Osteoblast (primary cell): ENCODE measurements at regions not wholly inside any gene's neighbourhood (a gene's known extent, or its start where the extent isn't known, plus 50 kb on each side); places are given as distances from the start of the nearest gene placed in this dataset.
"Not testable (repeated sequence)": the region's sequence is repeated elsewhere in the genome, so short reads cannot be mapped to it uniquely, and the experiment has no call there.

Experiments
- DNase-seq: peaks from one replicate; pipeline ENCODE4 v3.0.0; 2011; ENCODE audit warnings: low spot score, mixed read lengths; ENCODE audit not compliant: insufficient read length; ENCODE audit errors: missing footprints
- H2AFZ ChIP-seq: 2 replicates; pipeline ENCODE4 v1.6.0; 2011; ENCODE audit warnings: mild to moderate bottlenecking, low read length
- H3K27ac ChIP-seq: 2 replicates; pipeline ENCODE4 v1.5.1; 2011; ENCODE audit warnings: mild to moderate bottlenecking, low read depth, low read length, moderate library complexity
- H3K27me3 ChIP-seq: 2 replicates; pipeline ENCODE4 v1.6.0; 2012; ENCODE audit warnings: mild to moderate bottlenecking, control low read depth, inconsistent platforms, low read length, moderate library complexity; ENCODE audit not compliant: insufficient read depth
- H3K36me3 ChIP-seq: 2 replicates; pipeline ENCODE4 v1.5.1; 2011; ENCODE audit warnings: mild to moderate bottlenecking, low read length, control low read depth, moderate library complexity; ENCODE audit not compliant: insufficient read depth
- H3K4me1 ChIP-seq: 2 replicates; pipeline ENCODE4 v1.5.1; 2011; ENCODE audit warnings: mild to moderate bottlenecking, low read length, control low read depth, moderate library complexity; ENCODE audit not compliant: insufficient read depth
- H3K4me2 ChIP-seq: 2 replicates; pipeline ENCODE4 v1.6.0; 2011; ENCODE audit warnings: mild to moderate bottlenecking, low read length; ENCODE audit not compliant: insufficient read depth
- H3K4me3 ChIP-seq: fragments of 200-600 bp; sonication (generic); 3 replicates; pipeline ENCODE4 v1.5.1; 2012; ENCODE audit warnings: mild to moderate bottlenecking, low read length, inconsistent platforms; ENCODE audit not compliant: insufficient read depth
- H3K79me2 ChIP-seq: 2 replicates; pipeline ENCODE4 v1.6.0; 2012; ENCODE audit warnings: mild to moderate bottlenecking, low read length, control low read depth, inconsistent platforms; ENCODE audit not compliant: insufficient read depth
- H3K9me3 ChIP-seq: 2 replicates; pipeline ENCODE4 v1.5.1; 2011; ENCODE audit warnings: low read depth, low read length, control low read depth
- H4K20me1 ChIP-seq: 2 replicates; pipeline ENCODE4 v1.6.0; 2012; ENCODE audit warnings: mild to moderate bottlenecking, low read length, control low read depth; ENCODE audit not compliant: insufficient read depth
- TF ChIP-seq, protein P1 (sequence below): IDR thresholded peaks from 2 replicates; pipeline ENCODE4 v1.5.1; 2011; ENCODE audit warnings: mild to moderate bottlenecking, low read depth, low read length, moderate library complexity; ENCODE audit errors: extremely low read depth

DNA sequence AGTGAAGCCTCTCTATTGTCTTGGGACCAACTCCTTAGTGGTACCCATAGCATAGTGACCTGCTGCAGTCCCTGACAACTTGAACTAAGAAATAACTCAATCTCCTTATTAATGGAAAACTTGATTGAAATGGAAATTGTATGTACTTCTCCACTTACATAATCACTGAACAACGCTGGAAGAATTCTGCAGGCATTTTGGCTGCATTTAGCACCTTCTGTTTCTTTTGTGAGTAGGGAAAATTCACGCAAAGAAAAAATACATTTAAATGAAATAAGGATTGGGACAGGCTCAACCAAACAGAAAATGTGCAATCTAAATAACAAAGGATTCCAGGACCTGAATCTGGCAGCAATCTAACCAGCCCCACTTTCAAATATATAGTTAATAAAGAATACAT is 126.9 kb upstream of the GHITM start:
- TF ChIP-seq, protein P1, sequence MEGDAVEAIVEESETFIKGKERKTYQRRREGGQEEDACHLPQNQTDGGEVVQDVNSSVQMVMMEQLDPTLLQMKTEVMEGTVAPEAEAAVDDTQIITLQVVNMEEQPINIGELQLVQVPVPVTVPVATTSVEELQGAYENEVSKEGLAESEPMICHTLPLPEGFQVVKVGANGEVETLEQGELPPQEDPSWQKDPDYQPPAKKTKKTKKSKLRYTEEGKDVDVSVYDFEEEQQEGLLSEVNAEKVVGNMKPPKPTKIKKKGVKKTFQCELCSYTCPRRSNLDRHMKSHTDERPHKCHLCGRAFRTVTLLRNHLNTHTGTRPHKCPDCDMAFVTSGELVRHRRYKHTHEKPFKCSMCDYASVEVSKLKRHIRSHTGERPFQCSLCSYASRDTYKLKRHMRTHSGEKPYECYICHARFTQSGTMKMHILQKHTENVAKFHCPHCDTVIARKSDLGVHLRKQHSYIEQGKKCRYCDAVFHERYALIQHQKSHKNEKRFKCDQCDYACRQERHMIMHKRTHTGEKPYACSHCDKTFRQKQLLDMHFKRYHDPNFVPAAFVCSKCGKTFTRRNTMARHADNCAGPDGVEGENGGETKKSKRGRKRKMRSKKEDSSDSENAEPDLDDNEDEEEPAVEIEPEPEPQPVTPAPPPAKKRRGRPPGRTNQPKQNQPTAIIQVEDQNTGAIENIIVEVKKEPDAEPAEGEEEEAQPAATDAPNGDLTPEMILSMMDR = no peak
- no peaks in the 10 kb centered on the region for H4K20me1 ChIP-seq
- no peaks in the 10 kb centered on the region for H3K79me2 ChIP-seq
- H2AFZ ChIP-seq = no peak overlapping the region
- no peaks in the 10 kb centered on the region for H3K27me3 ChIP-seq
- no peaks in the 10 kb centered on the region for H3K9me3 ChIP-seq
- H3K4me3 ChIP-seq = no peak overlapping the region
- no peak for DNase-seq
- no peak overlapping the region for H3K4me2 ChIP-seq
- H3K36me3 ChIP-seq = no peaks in the 10 kb centered on the region
- H3K27ac ChIP-seq = no peak overlapping the region
- no peaks in the 10 kb centered on the region for H3K4me1 ChIP-seq

DNA sequence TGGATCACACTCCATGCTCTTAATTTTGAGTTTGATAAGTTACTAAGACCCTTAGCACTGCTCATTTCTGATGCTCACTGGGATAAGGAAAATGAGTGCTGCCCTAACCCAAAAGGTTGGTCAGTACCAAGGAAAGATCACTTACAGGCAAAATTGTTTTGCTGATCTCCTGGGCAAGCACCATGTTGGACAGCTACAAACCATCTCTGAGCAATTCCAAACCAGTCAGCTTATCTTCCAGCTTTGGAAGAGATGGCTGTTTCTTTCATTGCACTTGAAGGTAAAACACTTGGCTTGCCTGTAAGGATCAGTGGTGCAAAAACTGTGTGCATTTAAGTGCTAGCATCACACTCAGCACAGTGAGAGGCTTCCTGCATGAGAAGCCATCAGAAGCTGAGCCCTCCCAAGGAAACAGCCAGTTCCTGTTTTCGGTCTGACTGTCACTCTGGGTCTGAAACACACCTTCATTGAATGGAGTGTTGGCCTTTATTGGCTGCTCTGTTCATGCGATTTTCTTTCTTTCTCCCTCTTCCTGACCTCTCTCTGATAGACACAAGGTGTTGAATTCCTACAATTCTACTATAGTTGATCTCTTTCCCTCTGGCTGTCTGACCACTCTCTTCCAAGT is 126.4 kb upstream of the GHITM start:
- Histone ChIP-seq H3K4me3 (no peak overlapping the region), H3K27ac (no peak overlapping the region), H2AFZ (no peak overlapping the region), H3K9me3 (no peaks in the 10 kb centered on the region), H3K79me2 (no peaks in the 10 kb centered on the region), H3K27me3 (no peaks in the 10 kb centered on the region), H4K20me1 (no peaks in the 10 kb centered on the region), H3K36me3 (no peaks in the 10 kb centered on the region), H3K4me2 (no peak overlapping the region), H3K4me1 (no peaks in the 10 kb centered on the region)
- DNase-seq = no peak
- TF ChIP-seq, protein P1 = no peak

DNA sequence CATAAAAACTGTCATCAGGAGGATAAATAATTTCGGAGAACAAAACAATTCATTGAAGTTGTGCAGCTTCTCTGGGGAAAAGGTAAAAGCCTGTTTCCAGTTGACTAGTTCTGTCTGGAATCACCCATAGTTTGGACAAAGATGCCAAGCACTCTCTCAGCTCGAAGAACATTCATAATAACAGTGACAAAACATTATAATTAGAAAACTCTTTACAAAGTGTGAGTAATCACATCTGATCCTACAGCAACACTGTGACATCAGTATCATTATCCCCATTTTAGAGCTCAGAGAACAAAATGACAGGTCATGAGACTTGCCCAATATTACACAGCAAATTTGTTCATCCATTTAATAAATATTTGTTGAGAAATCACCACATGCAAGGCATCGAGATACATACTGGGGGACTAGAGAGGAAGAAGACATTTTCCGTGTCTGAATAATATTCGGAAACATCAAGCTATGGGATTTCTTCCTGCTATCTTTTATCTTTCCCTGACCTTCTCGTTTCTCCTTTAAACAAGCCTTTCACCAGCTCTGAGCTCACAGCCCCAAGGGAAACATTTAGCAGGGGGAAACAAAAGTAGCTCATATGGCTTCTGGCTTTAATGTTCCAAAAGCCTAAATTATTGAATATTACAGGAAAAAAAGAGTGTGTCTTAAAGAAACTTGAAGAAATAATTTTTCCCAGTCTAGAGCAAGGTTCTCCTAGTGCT is 123.3 kb upstream of the GHITM start:
- TF ChIP-seq, protein P1 = no peak
- no peaks in the 10 kb centered on the region for H3K4me1 ChIP-seq
- no peak overlapping the region for H3K27ac ChIP-seq
- H3K27me3 ChIP-seq = no peaks in the 10 kb centered on the region
- H3K79me2 ChIP-seq = no peaks in the 10 kb centered on the region
- H4K20me1 ChIP-seq = no peaks in the 10 kb centered on the region
- H3K4me3 ChIP-seq = no peak overlapping the region
- no peak overlapping the region for H3K4me2 ChIP-seq
- H2AFZ ChIP-seq = no peak overlapping the region
- no peak for DNase-seq
- no peaks in the 10 kb centered on the region for H3K36me3 ChIP-seq
- no peaks in the 10 kb centered on the region for H3K9me3 ChIP-seq

DNA sequence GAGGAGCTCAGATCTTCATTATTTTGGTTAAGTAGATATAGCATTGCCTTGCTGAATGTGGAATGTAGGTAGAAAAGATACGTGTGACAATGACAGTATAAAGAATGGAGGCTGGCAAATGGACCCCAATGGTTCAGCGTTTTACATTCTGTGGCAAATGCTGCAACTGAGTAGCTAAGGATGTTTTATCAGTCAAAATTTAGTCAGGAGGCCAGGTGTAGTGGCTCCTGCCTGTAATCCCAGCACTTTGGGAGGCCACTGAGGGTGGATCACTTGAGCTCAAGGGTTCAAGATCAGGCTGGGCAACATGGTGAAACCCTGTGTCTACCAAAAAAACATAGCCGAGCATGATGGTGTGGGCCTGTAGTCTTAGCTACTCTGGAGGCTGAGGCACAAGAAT is 120.5 kb upstream of the GHITM start:
- H3K4me2 ChIP-seq = no peak overlapping the region
- H3K27me3 ChIP-seq = no peaks in the 10 kb centered on the region
- TF ChIP-seq, protein P1 = no peak
- H3K79me2 ChIP-seq = no peaks in the 10 kb centered on the region
- H3K27ac ChIP-seq = no peak overlapping the region
- H3K9me3 ChIP-seq = no peaks in the 10 kb centered on the region
- H4K20me1 ChIP-seq = no peaks in the 10 kb centered on the region
- no peak overlapping the region for H3K4me3 ChIP-seq
- H3K36me3 ChIP-seq = no peaks in the 10 kb centered on the region
- DNase-seq = no peak
- no peak overlapping the region for H2AFZ ChIP-seq
- no peaks in the 10 kb centered on the region for H3K4me1 ChIP-seq

DNA sequence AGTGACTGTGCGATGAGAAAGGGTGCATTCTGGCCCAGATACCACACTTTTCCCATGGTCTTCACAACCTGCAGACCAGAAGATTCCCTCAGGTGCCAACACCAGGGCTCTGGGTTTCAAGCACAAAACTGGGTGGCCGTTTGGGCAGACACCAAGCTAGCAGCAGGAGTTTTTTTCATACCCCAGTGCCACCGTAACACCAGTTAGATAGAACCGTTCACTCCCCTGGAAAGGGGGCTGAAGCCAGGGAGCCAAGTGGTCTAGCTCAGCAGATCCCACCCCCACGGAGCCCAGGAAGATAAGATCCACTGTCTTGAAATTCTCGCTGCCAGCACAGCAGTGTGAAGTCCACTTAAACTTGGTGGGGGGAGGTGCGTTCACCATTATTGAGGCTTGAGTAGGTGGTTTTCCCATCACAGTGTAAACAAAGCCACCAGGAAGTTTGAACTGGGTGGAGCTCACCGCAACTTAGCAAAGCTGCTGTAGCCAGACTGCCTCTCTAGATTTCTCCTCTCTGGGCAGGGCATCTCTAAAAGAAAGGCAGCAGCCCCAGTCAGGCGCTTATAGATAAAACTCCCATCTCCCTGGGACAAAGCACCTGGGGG is 119.4 kb upstream of the GHITM start:
- not testable (repeated sequence) for DNase-seq, H3K27ac ChIP-seq, H4K20me1 ChIP-seq, H3K27me3 ChIP-seq, H3K4me3 ChIP-seq, H3K4me1 ChIP-seq, H3K79me2 ChIP-seq, H3K9me3 ChIP-seq, H2AFZ ChIP-seq, H3K36me3 ChIP-seq, H3K4me2 ChIP-seq
